ENCODE measurements at regions not wholly inside any gene's neighbourhood (a gene's known extent, or its start where the extent isn't known, plus 50 kb on each side); places are given as distances from the start of the nearest gene placed in this dataset.
A peak's percentile ranks its signal among the peaks of the same experiment; 100 is the strongest.

- Histone ChIP-seq H3K27me3 (ENCODE audit: insufficient read depth in 3 of 3, low read length in 2 of 3) (peaks cover 0 to 5% (median 0%) of the 10 kb centered on the region in 3 donors), H3K9me3 (no peaks in the 10 kb centered on the region), H3K4me1 (no peaks in the 10 kb centered on the region), H3K4me3 (no peak overlapping the region), H3K27ac (peak overlapping the region; percentile 65), H3K36me3 (ENCODE audit: insufficient read depth in 1 of 2, low read depth in 1 of 2) (no peaks in the 10 kb centered on the region)
- intact Hi-C loops (cut with DNase I): no loop called here
- WGBS, 3 donors: 74 to 81% (median 80%) methylated on average over 3 of the region's 3 CpGs
- no peak for TF ChIP-seq CTCF (IDR thresholded peaks at IDR 0.05)
- ATAC-seq (peak; percentile 7 to 62 (median 43)), DNase-seq (peak; percentile 33 to 61)
These were observed 102.2 kb upstream of the CYP1B1 start for GRCh38 chr2:38178119-38178518.

GRCh38 chr2:38176619-38177021, 100.7 kb upstream of the CYP1B1 start:
- ATAC-seq (peak in 3 of 4 donors; percentile 29 to 47 (median 45)), DNase-seq (no peak)
- H3K4me1 ChIP-seq: no peaks in the 10 kb centered on the region
- H3K27me3 ChIP-seq (ENCODE audit: insufficient read depth in 3 of 3, low read length in 2 of 3): peaks cover 0 to 5% (median 0%) of the 10 kb centered on the region in 3 donors
- 85 to 92% (median 91%) methylated on average over 2 of the region's 2 CpGs for WGBS, 3 donors
- peak overlapping the region; percentile 31 for H3K27ac ChIP-seq
- no peak for TF ChIP-seq CTCF (IDR thresholded peaks at IDR 0.05)
- no peaks in the 10 kb centered on the region for H3K36me3 ChIP-seq (ENCODE audit: insufficient read depth in 1 of 2, low read depth in 1 of 2)
- H3K9me3 ChIP-seq: no peaks in the 10 kb centered on the region
- intact Hi-C loops (cut with DNase I): no loop called here
- H3K4me3 ChIP-seq: no peak overlapping the region

- DNase-seq (no peak), ATAC-seq (peak; percentile 38 to 61 (median 54))
- no peak overlapping the region for H3K4me3 ChIP-seq
- H3K27me3 ChIP-seq (ENCODE audit: insufficient read depth in 3 of 3, low read length in 2 of 3): peaks cover 0 to 5% (median 1%) of the 10 kb centered on the region in 3 donors
- no peaks in the 10 kb centered on the region for H3K9me3 ChIP-seq
- WGBS, 3 donors: 62 to 65% (median 64%) methylated on average over 7 of the region's 7 CpGs
- intact Hi-C loops (cut with DNase I): no loop called here
- H3K36me3 ChIP-seq (ENCODE audit: insufficient read depth in 1 of 2, low read depth in 1 of 2): no peaks in the 10 kb centered on the region
- H3K27ac ChIP-seq: peak overlapping the region; percentile 7
- TF ChIP-seq CTCF (IDR thresholded peaks at IDR 0.05): no peak
- no peaks in the 10 kb centered on the region for H3K4me1 ChIP-seq
These were observed 98.9 kb upstream of the CYP1B1 start for GRCh38 chr2:38174646-38175423.

- no peak for DNase-seq
- Histone ChIP-seq H3K36me3 (ENCODE audit: insufficient read depth in 1 of 2, low read depth in 1 of 2) (no peaks in the 10 kb centered on the region), H3K4me1 (no peaks in the 10 kb centered on the region), H3K9me3 (no peaks in the 10 kb centered on the region), H3K27ac (no peak overlapping the region), H3K4me3 (no peak overlapping the region), H3K27me3 (ENCODE audit: insufficient read depth in 3 of 3, low read length in 2 of 3) (peaks cover 0 to 4% (median 2%) of the 10 kb centered on the region in 3 donors)
- ATAC-seq: no peak
- intact Hi-C loops (cut with DNase I): no loop called here
- 89 to 96% (median 89%) methylated on average over 2 of the region's 2 CpGs for WGBS, 3 donors
- TF ChIP-seq CTCF (IDR thresholded peaks at IDR 0.05): no peak
These were observed 98.2 kb upstream of the CYP1B1 start for GRCh38 chr2:38174131-38174530.
